Fibroblast of skin of right biceps (primary cell): ENCODE measurements at regions not wholly inside any gene's neighbourhood (a gene's known extent, or its start where the extent isn't known, plus 50 kb on each side); places are given as distances from the start of the nearest gene placed in this dataset.

Experiments used
- DNase-seq: peaks from one replicate; pipeline ENCODE4 v3.0.0-alpha.2; 2013

GRCh38 chr13:48761256-48761655 lies 107.5 kb downstream of the CYSLTR2 start:
- no peak for DNase-seq

DNA sequence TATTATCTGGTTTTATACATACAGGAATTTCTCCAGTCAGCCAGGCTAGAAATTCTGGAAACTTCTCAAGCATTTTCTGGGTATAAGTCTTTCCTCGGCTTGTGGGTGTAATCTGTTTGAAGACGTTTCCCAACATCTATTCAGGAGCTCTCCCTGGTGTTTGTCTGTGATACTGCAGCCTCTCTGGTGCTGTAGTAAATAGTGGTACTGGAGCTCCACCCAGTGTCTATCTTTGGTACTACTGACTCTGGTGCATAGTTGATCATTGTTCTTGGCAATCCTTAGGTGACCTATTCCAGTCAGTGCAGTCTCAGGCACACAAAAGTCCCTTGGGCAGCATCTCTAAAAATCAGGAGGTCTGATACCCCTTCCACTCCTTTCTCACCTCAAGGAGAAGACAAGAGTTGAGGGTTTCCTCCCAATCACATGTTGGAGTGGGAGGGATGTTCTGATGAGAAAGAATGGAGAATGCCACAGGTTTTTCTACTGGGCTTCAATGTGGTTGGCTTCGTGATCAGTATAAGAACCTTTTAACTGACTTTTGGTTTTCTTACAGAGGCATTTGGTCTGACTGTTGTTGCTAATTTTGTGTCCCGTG lies 115.5 kb downstream of the CYSLTR2 start:
- peak; percentile 84 for DNase-seq

DNA sequence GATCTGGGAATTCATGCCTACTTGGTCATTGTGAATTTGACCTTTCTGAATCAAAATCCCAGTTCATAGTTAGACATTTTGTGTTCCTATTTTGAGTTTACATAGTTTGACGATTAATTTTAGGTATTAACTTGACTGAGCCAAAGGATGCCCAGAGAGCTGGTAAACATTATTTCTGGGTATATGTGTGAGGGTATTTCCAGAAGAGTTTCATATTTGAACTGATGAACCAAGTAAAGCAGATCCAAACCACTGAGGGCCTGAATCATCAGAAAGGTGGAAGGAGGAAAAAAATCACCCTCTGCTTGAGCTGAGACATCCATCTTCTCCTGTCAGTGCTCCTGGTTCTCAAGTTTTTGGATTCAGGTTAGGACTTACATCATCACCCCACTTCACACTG lies 116.6 kb downstream of the CYSLTR2 start:
- no peak for DNase-seq

GRCh38 chr13:48772908-48773307 lies 119.2 kb downstream of the CYSLTR2 start:
- DNase-seq, result no peak

- no peak for DNase-seq
Observed at GRCh38 chr13:48773531-48774275, 120.0 kb downstream of the CYSLTR2 start.

- peak; percentile 82 for DNase-seq
Observed at GRCh38 chr13:48775285-48775684, 121.6 kb downstream of the CYSLTR2 start.

- DNase-seq, result peak; percentile 99
Observed at GRCh38 chr13:48775804-48776203, 122.1 kb downstream of the CYSLTR2 start.

DNA sequence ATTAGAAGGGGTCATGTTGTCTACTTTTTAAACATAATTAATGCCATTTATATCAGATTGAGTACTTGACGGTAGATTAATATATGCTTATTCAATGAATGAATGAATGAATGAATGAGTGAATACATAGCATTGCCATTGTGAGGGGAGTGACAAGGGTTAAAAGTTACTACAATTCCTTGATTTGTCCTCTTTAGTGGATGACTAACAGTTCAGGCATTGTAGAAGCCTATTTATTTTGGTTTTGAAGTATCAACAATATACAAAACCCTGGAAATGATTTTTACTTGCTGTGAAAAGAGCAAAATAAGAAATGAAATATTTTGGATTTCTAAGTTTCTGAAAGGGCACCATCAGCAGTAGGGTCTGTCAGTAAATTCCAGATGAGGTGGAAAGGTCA lies 122.7 kb downstream of the CYSLTR2 start:
- DNase-seq, result peak; percentile 15

DNA sequence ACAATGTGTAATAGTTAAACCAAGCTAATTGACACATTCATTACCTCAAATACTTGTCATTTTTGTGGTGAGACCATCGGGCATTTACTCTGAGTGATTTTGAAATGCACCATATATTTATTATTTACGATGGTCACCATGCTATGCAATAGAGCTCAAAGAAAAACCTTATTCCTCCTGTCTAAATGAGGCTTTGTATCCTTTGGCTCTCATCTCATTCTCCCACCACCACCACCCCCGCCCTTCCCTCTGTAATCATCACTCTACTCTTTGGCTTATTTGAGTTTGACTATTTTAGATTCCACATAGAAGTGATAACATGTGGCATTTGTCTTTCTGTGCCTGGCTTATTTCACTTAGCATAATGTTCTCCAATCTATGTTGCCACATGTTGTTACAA lies 124.9 kb downstream of the CYSLTR2 start:
- DNase-seq, result peak; percentile 54

DNA sequence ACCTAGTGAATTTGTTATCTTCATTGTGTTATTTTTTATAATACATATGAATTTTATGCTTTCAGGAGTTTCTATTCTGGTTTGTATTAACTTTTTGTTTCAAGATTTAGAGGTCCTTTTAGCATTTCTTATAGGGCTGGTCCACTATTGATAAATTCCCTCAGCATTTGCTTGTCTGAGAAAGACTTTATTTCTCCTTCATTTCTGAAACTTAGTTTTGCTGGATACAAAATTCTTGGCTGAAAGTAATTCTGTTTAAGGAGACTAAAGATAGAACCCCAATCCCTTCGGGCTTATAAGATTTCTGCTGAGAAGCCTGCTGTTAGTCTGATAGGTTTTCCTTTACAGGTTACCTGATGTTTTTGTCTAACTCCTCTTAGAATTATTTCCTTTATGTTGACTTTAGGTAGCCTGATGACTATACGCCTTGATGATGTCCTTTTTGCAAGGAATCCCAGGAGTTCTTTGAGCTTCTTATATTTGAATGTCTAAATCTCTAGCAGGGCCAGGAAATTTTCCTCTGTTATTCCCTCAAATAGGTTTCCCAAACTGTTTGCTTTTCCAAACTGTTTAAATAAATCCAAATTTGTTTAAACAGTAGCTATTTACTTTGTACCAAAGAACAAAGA lies 127.1 kb downstream of the CYSLTR2 start:
- DNase-seq, result no peak

- no peak for DNase-seq
Observed at GRCh38 chr13:48782429-48782840, 128.7 kb downstream of the CYSLTR2 start.

DNA sequence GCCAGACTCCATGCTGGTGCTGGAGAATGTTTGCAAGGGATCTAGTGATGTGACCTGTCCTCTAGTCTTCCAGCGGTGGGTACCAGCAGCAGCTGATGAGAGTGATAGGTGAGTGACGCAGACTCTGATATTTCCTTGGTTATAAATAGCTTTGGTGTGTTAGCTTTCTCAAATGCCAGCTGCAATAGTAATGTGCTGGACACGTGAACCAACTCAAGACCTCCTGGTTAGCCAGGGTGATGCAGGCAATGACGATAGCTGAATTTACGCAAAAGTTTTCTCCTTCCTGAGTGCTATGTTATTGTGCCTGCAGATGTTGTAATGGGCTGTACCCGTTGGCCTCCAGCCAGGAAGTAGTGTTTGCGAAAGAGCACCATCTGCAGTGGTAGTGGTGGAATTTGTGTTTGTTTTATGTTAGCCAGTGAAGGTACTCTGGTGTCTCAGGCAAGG lies 129.5 kb downstream of the CYSLTR2 start:
- peak; percentile 87 for DNase-seq

DNA sequence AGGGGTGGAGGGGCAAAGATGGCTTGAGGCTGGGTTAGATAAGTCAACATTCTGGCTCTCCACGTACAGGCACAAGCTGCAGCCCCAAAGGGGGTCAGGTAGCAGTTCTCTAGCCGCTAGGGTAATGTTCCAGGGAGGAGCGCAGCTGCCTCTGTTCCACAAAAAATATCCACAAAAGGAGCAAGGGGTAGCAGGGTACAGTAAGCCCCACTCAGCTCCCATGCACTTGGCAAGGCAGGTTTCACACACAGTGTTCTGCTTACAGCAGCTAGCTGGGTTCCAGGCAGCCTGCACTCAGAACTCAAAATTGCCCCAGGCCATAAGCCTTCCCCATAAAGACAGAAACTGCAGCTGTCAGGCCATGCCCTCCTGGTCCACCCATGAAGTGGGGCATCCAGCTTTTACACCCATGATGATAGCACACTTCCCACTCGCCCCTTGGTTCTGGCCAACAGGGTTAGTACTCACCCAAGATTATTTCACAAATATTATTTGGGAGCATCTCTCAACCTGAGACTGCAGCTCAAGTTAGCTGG lies 130.0 kb downstream of the CYSLTR2 start:
- no peak for DNase-seq

- DNase-seq, result peak; percentile 36
Observed at GRCh38 chr13:48784916-48785548, 131.3 kb downstream of the CYSLTR2 start.

DNA sequence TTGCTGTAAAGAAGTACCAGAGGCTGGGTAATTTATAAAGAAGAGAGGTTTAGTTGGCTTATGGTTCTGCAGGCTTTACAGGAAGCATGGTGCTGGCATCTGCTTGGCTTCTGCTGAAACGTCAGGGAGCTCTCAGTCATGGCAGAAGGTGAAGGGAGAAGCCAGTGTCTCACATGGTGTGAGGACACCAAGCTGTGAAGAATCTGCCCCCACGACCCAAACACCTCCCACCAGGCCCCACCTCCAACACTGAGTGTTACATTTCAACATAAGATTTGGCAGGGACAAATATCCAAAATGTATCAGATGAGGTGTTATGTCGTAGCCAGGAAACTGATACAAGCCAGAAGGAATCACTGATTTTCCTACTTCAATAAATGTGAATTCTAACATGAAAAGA lies 136.5 kb downstream of the CYSLTR2 start:
- DNase-seq, result no peak

DNA sequence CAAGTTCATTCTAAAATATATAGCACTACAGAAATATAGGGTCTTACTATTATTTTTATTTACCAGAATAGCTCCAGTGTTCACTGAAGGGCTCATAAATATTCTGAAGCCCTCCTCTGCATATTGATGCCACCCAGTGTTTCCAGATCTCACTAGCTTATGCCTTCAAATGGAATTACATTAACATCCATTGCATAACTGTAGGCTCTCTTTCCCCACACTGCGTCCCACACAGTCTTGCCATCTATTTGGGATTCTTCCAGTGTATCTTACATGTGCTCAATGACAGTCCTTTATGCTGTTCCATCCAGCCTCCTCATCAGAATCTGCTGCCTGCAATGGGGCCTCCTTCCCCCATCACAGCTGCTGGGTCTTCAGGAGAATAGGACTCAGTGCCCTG lies 137.2 kb downstream of the CYSLTR2 start:
- no peak for DNase-seq

DNA sequence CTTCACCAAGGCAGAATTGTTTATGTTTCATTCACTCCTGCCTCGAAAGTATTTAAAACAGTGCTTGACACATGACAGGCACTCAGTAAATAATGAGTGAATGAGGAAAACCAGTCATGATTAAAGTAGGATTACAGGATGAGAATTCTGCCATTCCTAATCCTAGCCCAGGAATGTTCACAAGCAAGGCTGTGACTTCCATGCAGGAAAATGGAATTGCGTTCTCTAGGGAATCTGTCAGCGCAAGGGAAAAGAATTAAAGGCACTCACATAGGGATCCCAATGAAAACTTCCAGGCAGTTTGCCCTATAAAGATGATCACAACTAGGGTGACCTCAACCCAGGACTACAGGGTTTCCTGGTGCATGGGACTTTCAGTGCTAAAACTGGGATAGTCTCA lies 143.4 kb downstream of the CYSLTR2 start:
- peak; percentile 21 for DNase-seq

- no peak for DNase-seq
Observed at GRCh38 chr13:48797761-48798160, 144.0 kb downstream of the CYSLTR2 start.

- DNase-seq, result no peak
Observed at GRCh38 chr13:48798180-48798579, 144.5 kb downstream of the CYSLTR2 start.

DNA sequence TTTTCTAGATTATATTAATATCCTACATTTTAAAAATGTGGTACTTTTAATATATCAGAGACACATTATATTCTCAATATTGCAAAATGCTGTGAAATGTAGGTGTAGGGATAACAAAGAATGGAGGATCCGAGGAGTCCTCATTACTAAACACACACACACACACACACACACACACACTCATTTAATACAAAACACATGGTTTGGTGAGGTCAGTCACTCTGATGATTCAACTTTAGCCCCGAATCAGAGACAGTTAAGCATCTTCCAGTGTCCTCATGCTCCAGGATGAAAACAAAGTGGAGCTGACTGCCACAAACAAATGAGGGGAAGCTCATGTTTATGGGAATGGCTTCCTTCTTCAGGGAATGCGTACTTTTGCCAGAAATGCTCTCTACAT lies 147.5 kb downstream of the CYSLTR2 start:
- peak; percentile 79 for DNase-seq

GRCh38 chr13:48804821-48805601 lies 151.3 kb downstream of the CYSLTR2 start:
- peak; percentile 23 for DNase-seq

DNA sequence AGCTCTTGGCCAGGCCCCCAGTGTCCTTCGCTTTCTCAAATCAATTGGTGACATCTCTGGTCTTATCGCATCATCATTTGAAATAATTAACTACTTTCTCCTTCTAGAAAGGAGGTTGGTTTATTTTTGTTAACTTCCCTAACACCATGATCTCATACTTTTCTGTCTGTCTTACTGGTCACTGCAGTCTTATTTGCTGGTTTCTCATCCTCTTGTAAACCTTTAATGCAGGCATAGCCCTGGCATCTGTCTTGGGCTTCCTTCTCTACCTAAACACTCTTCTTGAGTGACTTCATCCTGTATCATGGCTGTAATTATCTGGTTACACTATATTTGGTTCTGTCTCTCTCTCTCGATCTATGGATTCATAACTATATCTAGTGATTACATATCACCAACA lies 152.8 kb downstream of the CYSLTR2 start:
- no peak for DNase-seq

- DNase-seq, result peak; percentile 30
Observed at GRCh38 chr13:48808683-48809082, 155.0 kb downstream of the CYSLTR2 start.
